K562 (cell line): ENCODE measurements at regions not wholly inside any gene's neighbourhood (a gene's known extent, or its start where the extent isn't known, plus 50 kb on each side); places are given as distances from the start of the nearest gene placed in this dataset.

Experiments used
- ATAC-seq: fragments of 200-7000 bp; cut with Tn5 transposase; 3 replicates; pipeline ENCODE4 v1.9.1; 2020; ENCODE audit warnings: moderate library complexity
- BruUV-seq: library from RNA; stranded (reverse); fragments of 400-500 nt; replicated peaks from 2 replicates; lab custom pipeline; 2021; lab: Mats Ljungman, UMichigan
- CTCF ChIA-PET: fragments of 300-600 bp; formaldehyde crosslinking; extraction: SDS; loops from one replicate; lab custom pipeline; 2021; ENCODE audit warnings: low intra/inter-chr PET ratio; lab: Yijun Ruan, JAX
- POLR2A ChIA-PET: fragments of 300-600, 350-650 bp; sonication (Branson Sonifier 250); formaldehyde crosslinking; extraction: SDS; loops from one replicate; lab custom pipeline; 2021; ENCODE audit warnings: antibody characterized with exemption, inconsistent platforms; lab: Yijun Ruan, JAX
- DNase-seq, 4 experiments: peaks; one replicate each; pipeline versions ENCODE4 v3.0.0 to v3.0.0-alpha.2; 2011 to 2018; ENCODE audit warnings: low spot score in 3 of 4, mixed read lengths in 3 of 4; ENCODE audit errors: extremely low read depth in 1 of 4
- FAIRE-seq: peaks from 2 replicates; lab custom pipeline; 2011; peaks lifted over from hg19 to GRCh38; lab: Jason Lieb, UNC
- H2AFZ ChIP-seq: 2 replicates; pipeline ENCODE4 v1.6.0; 2011; ENCODE audit warnings: low read depth, low read length, control low read depth, inconsistent platforms
- H3K27ac ChIP-seq: fragments of 200-600 bp; 3 replicates; pipeline ENCODE4 v1.8.0; 2011; ENCODE audit warnings: low read depth, mild to moderate bottlenecking, control low read depth, inconsistent platforms, low read length, moderate library complexity, mixed read lengths; ENCODE audit errors: extremely low read depth
- H3K27me3 ChIP-seq, 2 experiments: fragments of 300-600 bp in 1 of 2; 2 replicates in 1 of 2; 3 replicates in 1 of 2; pipeline versions ENCODE4 v1.6.0 to v1.8.0; 2011; ENCODE audit warnings: inconsistent platforms in 2 of 2, low read length in 2 of 2, mild to moderate bottlenecking in 1 of 2, mixed read lengths in 1 of 2, moderate library complexity in 1 of 2; ENCODE audit not compliant: control insufficient read depth in 2 of 2, insufficient read depth in 2 of 2
- H3K36me3 ChIP-seq: fragments of 300-600 bp; 3 replicates; pipeline ENCODE4 v1.8.0; 2011; ENCODE audit warnings: mild to moderate bottlenecking, low read length, inconsistent platforms; ENCODE audit not compliant: control insufficient read depth, insufficient read depth
- H3K4me1 ChIP-seq, 2 experiments: fragments of 200-600 bp in 1 of 2; replicated peaks in 1 of 2; 2 replicates in 1 of 2; 3 replicates in 1 of 2; pipeline versions ENCODE4 v1.5.1 to v1.8.0; 2011; ENCODE audit warnings: inconsistent platforms in 2 of 2, low read length in 2 of 2, mild to moderate bottlenecking in 1 of 2, mixed read lengths in 1 of 2, moderate library complexity in 1 of 2; ENCODE audit not compliant: control insufficient read depth in 2 of 2, insufficient read depth in 2 of 2
- H3K4me2 ChIP-seq: 2 replicates; pipeline ENCODE4 v1.6.1; 2011; ENCODE audit warnings: low read length, control low read depth, inconsistent platforms, mixed read lengths; ENCODE audit not compliant: insufficient read depth
- H3K4me3 ChIP-seq: fragments of 200-600 bp; sonication (generic), shearing (Covaris generic); 2 replicates; pipeline ENCODE4 v1.5.1; 2016; ENCODE audit warnings: control low read depth, inconsistent platforms
- H3K79me2 ChIP-seq: fragments of 200-600 bp; 3 replicates; pipeline ENCODE4 v1.8.0; 2011; ENCODE audit warnings: low read length, inconsistent platforms; ENCODE audit not compliant: control insufficient read depth, insufficient read depth
- H3K9ac ChIP-seq, 2 experiments: 2 replicates each; pipeline versions ENCODE4 v1.6.0 to v1.6.1; 2011; ENCODE audit warnings: low read depth in 2 of 2, low read length in 2 of 2, control low read depth in 1 of 2, inconsistent platforms in 1 of 2, mild to moderate bottlenecking in 1 of 2, mixed read lengths in 1 of 2; ENCODE audit not compliant: insufficient read depth in 1 of 2
- H3K9me1 ChIP-seq: one replicate; pipeline ENCODE4 v1.6.0; 2011; ENCODE audit warnings: inconsistent platforms, mild to moderate bottlenecking, low read length, moderate library complexity; ENCODE audit not compliant: control insufficient read depth, insufficient read depth
- H3K9me3 ChIP-seq: replicated peaks from 2 replicates; pipeline ENCODE4 v1.5.1; 2011; ENCODE audit warnings: low read depth, low read length, inconsistent platforms; ENCODE audit not compliant: control insufficient read depth, insufficient read depth
- H4K20me1 ChIP-seq: replicated peaks from 2 replicates; pipeline ENCODE4 v1.6.1; 2011; ENCODE audit warnings: low read length, inconsistent platforms, mixed read lengths; ENCODE audit not compliant: control insufficient read depth, insufficient read depth
- ARID2 ChIP-seq: fragments of 450-650 bp; IDR thresholded peaks from 2 replicates; pipeline ENCODE4 v1.6.1; 2017; ENCODE audit warnings: antibody characterized with exemption, mild to moderate bottlenecking
- TAF15 ChIP-seq: fragments of 200-400 bp; formaldehyde crosslinking; IDR thresholded peaks from 2 replicates; pipeline ENCODE4 v1.6.1; 2017; ENCODE audit warnings: mild to moderate bottlenecking, low read depth, low read length, moderate library complexity
- WGBS: fragments of 100-300 bp; shearing (Covaris generic); methylation state at CpG from one replicate; pipeline ENCODE4 v1.1.6; 2016; ENCODE audit warnings: low coverage, mixed read lengths; ENCODE audit not compliant: insufficient coverage; ENCODE audit errors: missing lambda C conversion rate; 5-methylcytosine and 5-hydroxymethylcytosine counted together
- in situ Hi-C: fragments of 300-500 bp; cut with MboI; formaldehyde crosslinking; loops from 4 replicates; pipeline ENCODE4 v1.15.0; 2018; ENCODE audit warnings: inconsistent platforms, mixed read lengths
- intact Hi-C: fragments of 100-400 bp; cut with micrococcal nuclease; formaldehyde crosslinking; loops from 2 replicates; pipeline ENCODE4 v1.14.2; 2022
- TF ChIP-seq, protein P1 (sequence below): fragments of 450-650 bp; IDR thresholded peaks from 2 replicates; pipeline ENCODE4 v1.6.1; 2016; ENCODE audit warnings: low read depth
- TF ChIP-seq, protein P2 (sequence below): fragments of 250-450 bp; sonication (Bioruptor Pico); IDR thresholded peaks from 2 replicates; pipeline ENCODE4 v1.5.0; 2021; ENCODE audit warnings: mild to moderate bottlenecking, moderate library complexity

DNA sequence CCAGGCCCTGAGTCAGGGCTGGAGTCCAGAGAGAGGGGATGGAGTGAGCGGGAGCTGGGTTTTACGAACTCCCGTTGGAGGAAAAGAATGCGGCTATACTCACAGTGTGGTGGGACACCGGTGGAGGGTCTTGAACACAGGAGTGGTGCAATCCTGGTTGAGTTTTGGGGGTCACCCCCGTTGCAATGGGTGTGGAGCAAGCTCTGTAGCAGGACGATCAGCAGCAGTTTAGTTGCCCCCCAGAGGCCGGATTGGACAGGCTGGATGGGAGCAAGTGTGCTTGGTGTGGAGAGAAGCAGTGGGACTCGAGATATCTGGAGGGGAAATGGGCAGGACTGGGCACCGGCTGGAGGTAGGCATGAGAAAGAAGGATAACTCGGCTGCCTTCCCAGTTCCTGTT, 72.3 kb upstream of the TWIST2 start:
- in situ Hi-C loops (loop anchor here (25.0 kb wide), 1 partner anchor 413 kb away; no protein-coding TSS in a partner anchor), intact Hi-C loops (no loop called here)
- WGBS: 3% methylated on average over 10 of the region's 11 CpGs
- DNase-seq (no peak), FAIRE-seq (no peak), ATAC-seq (no peak)
- ChIA-PET CTCF (no interaction called here), POLR2A (no interaction called here)
- Histone ChIP-seq H3K36me3 (no peaks in the 10 kb centered on the region), H3K27me3 (peaks cover 0 to 14% of the 10 kb centered on the region in 2 experiments; a peak in 3 of 5 replicates), H3K9ac (no peak overlapping the region), H3K79me2 (no peaks in the 10 kb centered on the region), H4K20me1 (no peaks in the 10 kb centered on the region), H2AFZ (no peak overlapping the region), H3K9me1 (no peaks in the 10 kb centered on the region), H3K4me2 (no peak overlapping the region), H3K27ac (no peak overlapping the region), H3K9me3 (no peaks in the 10 kb centered on the region), H3K4me3 (no peak overlapping the region), H3K4me1 (no peaks in the 10 kb centered on the region; a peak in 1 of 5 replicates)
- no TSS peak for BruUV-seq
- TF ChIP-seq, protein P1, sequence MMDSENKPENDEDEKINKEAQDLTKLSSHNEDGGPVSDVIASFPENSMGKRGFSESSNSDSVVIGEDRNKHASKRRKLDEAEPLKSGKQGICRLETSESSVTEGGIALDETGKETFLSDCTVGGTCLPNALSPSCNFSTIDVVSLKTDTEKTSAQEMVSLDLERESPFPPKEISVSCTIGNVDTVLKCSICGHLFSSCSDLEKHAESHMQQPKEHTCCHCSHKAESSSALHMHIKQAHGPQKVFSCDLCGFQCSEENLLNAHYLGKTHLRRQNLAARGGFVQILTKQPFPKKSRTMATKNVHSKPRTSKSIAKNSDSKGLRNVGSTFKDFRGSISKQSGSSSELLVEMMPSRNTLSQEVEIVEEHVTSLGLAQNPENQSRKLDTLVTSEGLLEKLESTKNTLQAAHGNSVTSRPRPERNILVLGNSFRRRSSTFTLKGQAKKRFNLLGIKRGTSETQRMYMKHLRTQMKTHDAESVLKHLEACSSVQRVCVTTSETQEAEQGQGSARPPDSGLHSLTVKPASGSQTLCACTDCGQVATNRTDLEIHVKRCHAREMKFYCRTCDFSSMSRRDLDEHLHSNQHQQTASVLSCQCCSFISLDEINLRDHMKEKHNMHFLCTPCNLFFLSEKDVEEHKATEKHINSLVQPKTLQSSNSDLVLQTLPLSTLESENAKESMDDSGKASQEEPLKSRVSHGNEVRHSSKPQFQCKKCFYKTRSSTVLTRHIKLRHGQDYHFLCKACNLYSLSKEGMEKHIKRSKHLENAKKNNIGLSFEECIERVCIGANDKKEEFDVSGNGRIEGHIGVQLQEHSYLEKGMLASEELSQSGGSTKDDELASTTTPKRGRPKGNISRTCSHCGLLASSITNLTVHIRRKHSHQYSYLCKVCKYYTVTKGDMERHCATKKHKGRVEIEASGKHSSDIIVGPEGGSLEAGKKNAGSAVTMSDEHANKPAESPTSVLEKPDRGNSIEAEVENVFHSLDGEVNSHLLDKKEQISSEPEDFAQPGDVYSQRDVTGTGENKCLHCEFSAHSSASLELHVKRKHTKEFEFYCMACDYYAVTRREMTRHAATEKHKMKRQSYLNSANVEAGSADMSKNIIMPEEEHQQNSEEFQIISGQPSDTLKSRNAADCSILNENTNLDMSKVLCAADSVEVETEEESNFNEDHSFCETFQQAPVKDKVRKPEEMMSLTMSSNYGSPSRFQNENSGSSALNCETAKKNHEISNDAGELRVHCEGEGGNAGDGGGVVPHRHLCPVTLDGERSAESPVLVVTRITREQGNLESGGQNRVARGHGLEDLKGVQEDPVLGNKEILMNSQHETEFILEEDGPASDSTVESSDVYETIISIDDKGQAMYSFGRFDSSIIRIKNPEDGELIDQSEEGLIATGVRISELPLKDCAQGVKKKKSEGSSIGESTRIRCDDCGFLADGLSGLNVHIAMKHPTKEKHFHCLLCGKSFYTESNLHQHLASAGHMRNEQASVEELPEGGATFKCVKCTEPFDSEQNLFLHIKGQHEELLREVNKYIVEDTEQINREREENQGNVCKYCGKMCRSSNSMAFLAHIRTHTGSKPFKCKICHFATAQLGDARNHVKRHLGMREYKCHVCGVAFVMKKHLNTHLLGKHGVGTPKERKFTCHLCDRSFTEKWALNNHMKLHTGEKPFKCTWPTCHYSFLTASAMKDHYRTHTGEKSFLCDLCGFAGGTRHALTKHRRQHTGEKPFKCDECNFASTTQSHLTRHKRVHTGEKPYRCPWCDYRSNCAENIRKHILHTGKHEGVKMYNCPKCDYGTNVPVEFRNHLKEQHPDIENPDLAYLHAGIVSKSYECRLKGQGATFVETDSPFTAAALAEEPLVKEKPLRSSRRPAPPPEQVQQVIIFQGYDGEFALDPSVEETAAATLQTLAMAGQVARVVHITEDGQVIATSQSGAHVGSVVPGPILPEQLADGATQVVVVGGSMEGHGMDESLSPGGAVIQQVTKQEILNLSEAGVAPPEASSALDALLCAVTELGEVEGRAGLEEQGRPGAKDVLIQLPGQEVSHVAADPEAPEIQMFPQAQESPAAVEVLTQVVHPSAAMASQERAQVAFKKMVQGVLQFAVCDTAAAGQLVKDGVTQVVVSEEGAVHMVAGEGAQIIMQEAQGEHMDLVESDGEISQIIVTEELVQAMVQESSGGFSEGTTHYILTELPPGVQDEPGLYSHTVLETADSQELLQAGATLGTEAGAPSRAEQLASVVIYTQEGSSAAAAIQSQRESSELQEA: no peak
- TF ChIP-seq, protein P2, sequence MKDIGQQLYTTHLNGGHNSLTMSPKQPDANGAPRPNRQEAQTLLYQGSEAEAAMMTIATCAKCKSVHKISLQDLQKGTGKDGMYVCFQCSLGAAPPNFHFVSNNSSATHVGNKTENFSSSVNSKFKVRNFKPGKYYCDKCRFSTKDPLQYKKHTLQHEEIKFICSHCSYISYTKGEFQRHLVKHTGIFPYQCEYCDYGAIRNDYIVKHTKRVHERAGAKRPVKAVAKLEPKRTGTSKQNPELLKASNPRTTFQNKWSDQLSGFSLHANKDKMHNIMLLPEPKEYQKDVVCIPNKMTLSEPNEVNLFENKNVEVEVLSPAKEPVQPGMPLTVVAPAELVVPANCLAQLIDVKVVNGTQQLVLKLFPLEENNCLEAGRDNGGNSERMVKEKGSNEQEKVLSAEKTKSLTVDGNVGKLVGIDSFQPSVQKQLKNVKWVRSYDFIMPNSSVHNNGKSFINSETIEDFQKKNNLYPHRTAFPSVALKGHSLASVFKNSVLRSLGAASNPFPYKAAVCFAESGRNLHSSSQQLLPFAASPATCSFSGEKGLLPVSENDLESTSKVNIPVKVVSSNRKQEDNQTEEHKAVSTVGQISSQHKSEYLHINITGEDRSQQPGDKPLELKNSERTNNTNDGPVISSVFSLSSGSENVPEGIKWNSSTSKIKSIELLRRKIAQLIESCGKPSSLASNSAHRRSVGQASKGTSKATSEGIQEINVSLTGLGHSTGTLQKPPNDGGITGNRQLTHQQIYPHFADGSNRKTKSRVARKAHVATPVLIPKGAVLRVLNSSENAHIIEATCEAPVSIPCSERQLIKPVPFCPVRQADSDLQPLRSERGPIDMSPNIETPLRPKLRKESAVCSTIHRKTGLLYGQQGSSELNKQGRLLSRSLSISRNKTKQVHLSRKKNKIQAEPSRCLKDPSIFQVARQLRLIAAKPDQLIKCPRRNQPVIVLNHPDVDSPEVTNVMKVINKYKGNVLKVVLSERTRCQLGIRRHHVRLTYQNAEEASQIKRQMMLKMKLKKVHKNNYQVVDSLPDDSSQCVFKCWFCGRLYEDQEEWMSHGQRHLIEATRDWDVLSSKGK (CRISPR knock-in tag): no peak
- TF ChIP-seq ARID2 (no peak), TAF15 (no peak)
